ENCODE measurements at regions not wholly inside any gene's neighbourhood (a gene's known extent, or its start where the extent isn't known, plus 50 kb on each side); places are given as distances from the start of the nearest gene placed in this dataset.

DNA sequence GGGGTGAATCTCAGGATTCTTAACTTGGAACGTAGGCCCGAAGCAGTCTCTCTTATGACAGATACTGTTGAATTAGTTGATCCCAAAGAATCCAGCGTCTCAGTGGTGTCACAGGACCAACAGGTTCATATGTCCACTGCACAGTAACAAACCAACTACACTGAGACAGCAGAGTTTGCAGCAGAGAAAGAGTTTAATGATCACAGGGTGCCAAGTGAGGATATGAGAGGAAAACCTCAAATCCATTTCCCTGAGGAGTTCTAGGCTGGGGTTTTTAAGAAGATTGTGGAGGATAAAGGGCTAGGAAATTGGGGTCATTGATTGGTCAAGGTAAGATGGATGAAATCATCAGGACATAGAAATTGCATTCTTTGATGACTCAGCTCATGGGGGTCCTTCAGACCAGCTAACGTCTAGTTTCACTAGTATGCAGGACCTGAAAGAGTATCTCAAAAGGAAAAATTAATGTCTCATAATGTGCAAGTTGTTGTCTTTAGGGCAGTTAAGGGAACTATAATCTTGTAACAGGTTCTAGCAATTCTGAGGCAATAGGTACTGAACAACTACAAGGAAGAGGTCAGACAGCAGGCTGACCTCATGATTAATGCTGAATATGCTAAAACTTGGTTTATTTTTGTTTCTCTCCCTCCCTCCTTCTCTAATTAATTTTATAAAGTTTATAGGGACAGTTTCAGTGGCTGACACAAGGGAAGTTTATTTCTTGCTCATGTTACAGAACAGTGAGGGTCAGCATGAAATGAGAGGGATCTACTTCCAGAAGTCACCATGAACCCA lies 310.9 kb upstream of the NEBL start:
- TF ChIP-seq CTCF (IDR thresholded peaks at IDR 0.05) (no peak), POLR2AphosphoS5 (IDR thresholded peaks at IDR 0.05) (no peak), POLR2A (IDR thresholded peaks at IDR 0.05) (no peak), EP300 (IDR thresholded peaks at IDR 0.05; ENCODE audit: low read depth) (no peak)
